Ectodermal cell (in vitro differentiated cells): ENCODE measurements at regions not wholly inside any gene's neighbourhood (a gene's known extent, or its start where the extent isn't known, plus 50 kb on each side); places are given as distances from the start of the nearest gene placed in this dataset.

Source experiments
- H3K27ac ChIP-seq: 2 replicates; pipeline ENCODE4 v1.7.0; 2013; ENCODE audit warnings: mild to moderate bottlenecking, low read depth, low read length; ENCODE audit not compliant: insufficient read depth, poor library complexity, severe bottlenecking
- H3K27me3 ChIP-seq: 2 replicates; pipeline ENCODE4 v1.7.0; 2013; ENCODE audit warnings: mild to moderate bottlenecking, low read length; ENCODE audit not compliant: insufficient read depth, control insufficient read depth, poor library complexity, severe bottlenecking
- H3K36me3 ChIP-seq: one replicate; pipeline ENCODE4 v1.7.0; 2013; ENCODE audit warnings: low read length; ENCODE audit not compliant: control insufficient read depth, insufficient read depth
- H3K4me1 ChIP-seq: one replicate; pipeline ENCODE4 v1.7.0; 2013; ENCODE audit warnings: low read length; ENCODE audit not compliant: control insufficient read depth, insufficient read depth
- H3K4me3 ChIP-seq: 2 replicates; pipeline ENCODE4 v1.7.0; 2013; ENCODE audit warnings: low read depth, low read length, control low read depth; ENCODE audit not compliant: insufficient read depth
- H3K9me3 ChIP-seq: 2 replicates; pipeline ENCODE4 v1.7.0; 2013; ENCODE audit warnings: mild to moderate bottlenecking, low read length, moderate library complexity; ENCODE audit not compliant: control insufficient read depth
- WGBS, 2 experiments: methylation state at CpG; one replicate each; pipeline ENCODE4 v1.1.7; 2013; ENCODE audit warnings: missing lambda C conversion rate in 2 of 2; 5-methylcytosine and 5-hydroxymethylcytosine counted together

GRCh38 chr10:128814024-128814423 is 653.0 kb upstream of the MGMT start:
- WGBS, 2 experiments: 92 to 94% methylated on average over 12 of the region's 12 CpGs

GRCh38 chr10:128814782-128815181 is 652.3 kb upstream of the MGMT start:
- 100% methylated on average over 1 to 3 of the region's 4 CpGs for WGBS, 2 experiments
- Histone ChIP-seq H3K9me3 (no peaks in the 10 kb centered on the region), H3K27me3 (no peaks in the 10 kb centered on the region), H3K36me3 (no peaks in the 10 kb centered on the region), H3K4me3 (no peak overlapping the region), H3K27ac (no peak overlapping the region), H3K4me1 (peaks cover 8% of the 10 kb centered on the region)

More at GRCh38 chr10:128814024-128814423, 653.0 kb upstream of the MGMT start:
- Histone ChIP-seq H3K27ac (no peak overlapping the region), H3K4me1 (peaks cover 8% of the 10 kb centered on the region), H3K4me3 (no peak overlapping the region), H3K27me3 (no peaks in the 10 kb centered on the region), H3K9me3 (no peaks in the 10 kb centered on the region), H3K36me3 (no peaks in the 10 kb centered on the region)

GRCh38 chr10:128816726-128817125 is 650.3 kb upstream of the MGMT start:
- Histone ChIP-seq H3K27me3 (no peaks in the 10 kb centered on the region), H3K9me3 (no peaks in the 10 kb centered on the region), H3K4me1 (peaks cover 8% of the 10 kb centered on the region), H3K4me3 (no peak overlapping the region), H3K27ac (no peak overlapping the region), H3K36me3 (no peaks in the 10 kb centered on the region)
- 80 to 85% methylated on average over 2 of the region's 2 CpGs for WGBS, 2 experiments

- WGBS, 2 experiments: 83 to 94% methylated on average over 2 of the region's 2 CpGs
- H3K36me3 ChIP-seq: no peaks in the 10 kb centered on the region
- no peak overlapping the region for H3K27ac ChIP-seq
- H3K4me1 ChIP-seq: peaks cover 8% of the 10 kb centered on the region
- no peaks in the 10 kb centered on the region for H3K9me3 ChIP-seq
- no peaks in the 10 kb centered on the region for H3K27me3 ChIP-seq
- H3K4me3 ChIP-seq: no peak overlapping the region
These were observed 649.4 kb upstream of the MGMT start for GRCh38 chr10:128817636-128818035.

- Histone ChIP-seq H3K27me3 (no peaks in the 10 kb centered on the region), H3K36me3 (no peaks in the 10 kb centered on the region), H3K4me1 (no peaks in the 10 kb centered on the region), H3K9me3 (no peaks in the 10 kb centered on the region), H3K27ac (no peak overlapping the region), H3K4me3 (no peak overlapping the region)
- 76 to 78% methylated on average over 7 of the region's 7 CpGs for WGBS, 2 experiments
These were observed 646.4 kb upstream of the MGMT start for GRCh38 chr10:128820663-128821062.

GRCh38 chr10:128823201-128823600 is 643.8 kb upstream of the MGMT start:
- Histone ChIP-seq H3K27ac (no peak overlapping the region), H3K36me3 (no peaks in the 10 kb centered on the region), H3K4me1 (no peaks in the 10 kb centered on the region), H3K9me3 (no peaks in the 10 kb centered on the region), H3K27me3 (no peaks in the 10 kb centered on the region), H3K4me3 (no peak overlapping the region)
- 93 to 94% methylated on average over 16 of the region's 16 CpGs for WGBS, 2 experiments

GRCh38 chr10:128825626-128826025 is 641.4 kb upstream of the MGMT start:
- H3K27me3 ChIP-seq: no peaks in the 10 kb centered on the region
- 94 to 97% methylated on average over 5 to 6 of the region's 6 CpGs for WGBS, 2 experiments
- H3K4me1 ChIP-seq: no peaks in the 10 kb centered on the region
- H3K36me3 ChIP-seq: no peaks in the 10 kb centered on the region
- no peaks in the 10 kb centered on the region for H3K9me3 ChIP-seq
- H3K4me3 ChIP-seq: no peak overlapping the region
- H3K27ac ChIP-seq: no peak overlapping the region

- Histone ChIP-seq H3K4me3 (no peak overlapping the region), H3K4me1 (no peaks in the 10 kb centered on the region), H3K27ac (no peak overlapping the region), H3K27me3 (no peaks in the 10 kb centered on the region), H3K36me3 (no peaks in the 10 kb centered on the region), H3K9me3 (no peaks in the 10 kb centered on the region)
- 96 to 98% methylated on average over 5 of the region's 5 CpGs for WGBS, 2 experiments
These were observed 633.4 kb upstream of the MGMT start for GRCh38 chr10:128833671-128834070.

- WGBS, 2 experiments: 92 to 94% methylated on average over 5 of the region's 5 CpGs
- H3K36me3 ChIP-seq: no peaks in the 10 kb centered on the region
- no peak overlapping the region for H3K4me3 ChIP-seq
These were observed 631.7 kb upstream of the MGMT start for GRCh38 chr10:128835361-128835760.

GRCh38 chr10:128837478-128837877 is 629.6 kb upstream of the MGMT start:
- Histone ChIP-seq H3K27ac (no peak overlapping the region), H3K36me3 (no peaks in the 10 kb centered on the region), H3K4me3 (no peak overlapping the region), H3K9me3 (no peaks in the 10 kb centered on the region), H3K4me1 (no peaks in the 10 kb centered on the region), H3K27me3 (no peaks in the 10 kb centered on the region)
- 94 to 100% methylated on average over 1 of the region's 2 CpGs for WGBS, 2 experiments

More at GRCh38 chr10:128835361-128835760, 631.7 kb upstream of the MGMT start:
- Histone ChIP-seq H3K27ac (no peak overlapping the region), H3K27me3 (no peaks in the 10 kb centered on the region), H3K4me1 (no peaks in the 10 kb centered on the region), H3K9me3 (no peaks in the 10 kb centered on the region)

- no peak overlapping the region for H3K4me3 ChIP-seq
- H3K9me3 ChIP-seq: no peaks in the 10 kb centered on the region
- no peaks in the 10 kb centered on the region for H3K4me1 ChIP-seq
- no peaks in the 10 kb centered on the region for H3K36me3 ChIP-seq
- H3K27ac ChIP-seq: no peak overlapping the region
- no peaks in the 10 kb centered on the region for H3K27me3 ChIP-seq
- WGBS, 2 experiments: 94% methylated on average over 9 of the region's 9 CpGs
These were observed 627.9 kb upstream of the MGMT start for GRCh38 chr10:128839134-128839533.
